Smooth muscle cell of the brain vasculature (primary cell): ENCODE measurements at regions not wholly inside any gene's neighbourhood (a gene's known extent, or its start where the extent isn't known, plus 50 kb on each side); places are given as distances from the start of the nearest gene placed in this dataset.

Experiments used
- DNase-seq: peaks from one replicate; pipeline ENCODE4 v3.0.0-alpha.2; 2012; ENCODE audit warnings: low read depth, low spot score

DNA sequence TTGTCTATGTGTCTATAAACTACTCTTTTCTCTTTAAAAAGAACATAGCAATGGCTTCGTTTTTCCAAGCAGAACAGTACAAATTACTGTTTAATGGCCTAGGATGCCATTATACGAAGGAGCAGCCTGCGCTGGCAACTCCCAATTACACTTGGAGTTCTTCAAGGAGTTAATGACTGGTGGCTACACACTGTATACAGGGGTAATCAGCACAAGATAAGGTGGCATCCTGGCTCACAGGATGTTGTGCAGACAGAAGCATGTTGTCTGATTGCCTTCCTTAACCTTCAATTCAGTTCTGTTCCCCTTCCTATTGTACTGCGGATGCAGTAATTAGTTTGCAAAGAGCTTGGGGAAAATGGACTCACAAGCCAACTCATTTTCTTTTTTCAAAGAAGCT lies 250.7 kb upstream of the ROBO2 start:
- no peak for DNase-seq

DNA sequence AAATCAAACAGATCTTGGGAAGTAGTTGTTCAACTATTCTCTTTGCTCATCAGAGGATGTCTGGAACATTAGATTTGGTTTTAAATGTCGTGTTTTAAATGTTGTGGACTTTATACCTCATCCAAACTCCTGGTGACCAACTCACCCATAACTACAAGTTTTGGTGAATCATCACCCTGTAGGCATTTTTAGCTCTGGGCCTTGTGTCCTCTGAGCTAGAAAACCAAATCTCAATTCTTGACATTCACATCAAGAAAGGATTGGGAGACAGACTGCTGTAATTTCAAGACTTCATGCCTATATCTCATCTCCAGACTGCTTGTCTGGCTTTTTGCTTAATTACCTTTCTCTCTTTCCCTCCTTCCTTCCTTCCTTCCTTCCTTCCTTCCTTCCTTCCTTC lies 228.5 kb upstream of the ROBO2 start:
- DNase-seq = no peak

DNA sequence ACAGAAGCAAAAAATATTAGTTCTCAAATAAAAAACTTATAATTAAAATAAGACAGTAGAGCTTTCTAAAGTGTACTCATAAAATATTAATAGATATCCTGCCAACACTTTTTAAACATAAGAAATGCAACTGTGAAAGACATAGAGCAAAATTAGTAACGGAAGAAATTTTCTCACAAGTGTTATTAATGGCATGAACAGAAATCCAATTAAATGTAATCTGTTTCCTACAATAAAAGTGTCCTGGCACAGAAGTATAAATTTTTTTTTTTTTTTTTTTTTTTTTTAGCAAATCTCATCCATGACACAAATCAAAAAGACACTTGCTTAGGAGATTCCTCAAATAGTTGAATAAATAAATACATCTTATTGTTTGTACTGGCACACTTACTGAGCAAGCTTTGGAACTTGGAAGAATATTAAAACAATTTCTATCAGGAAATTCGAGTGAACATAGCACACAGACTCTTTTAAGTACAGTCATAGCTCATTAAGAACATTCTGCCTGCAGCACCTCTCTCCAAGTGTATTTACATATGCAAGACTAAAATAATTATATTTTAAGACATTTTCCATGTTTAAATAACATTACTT lies 227.2 kb upstream of the ROBO2 start:
- DNase-seq = no peak

DNA sequence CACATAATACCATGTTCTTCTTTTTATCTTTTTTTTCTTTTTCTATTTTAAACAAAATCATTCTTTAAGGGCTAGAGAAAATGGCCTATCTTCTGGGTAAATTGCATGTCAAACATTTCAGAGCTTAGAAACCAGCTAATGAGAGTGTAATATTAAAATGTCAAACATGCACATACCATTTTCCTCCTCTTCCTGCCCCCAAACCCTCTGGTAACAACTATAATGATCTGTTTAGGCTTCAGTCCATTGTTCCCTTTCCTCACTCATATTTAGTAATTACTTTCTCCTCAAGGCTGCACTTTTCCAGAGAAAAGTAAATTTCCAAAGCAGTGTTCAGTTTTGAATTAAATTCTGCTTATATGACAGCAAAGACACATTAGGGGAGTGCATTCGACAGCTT lies 224.3 kb upstream of the ROBO2 start:
- DNase-seq = no peak

DNA sequence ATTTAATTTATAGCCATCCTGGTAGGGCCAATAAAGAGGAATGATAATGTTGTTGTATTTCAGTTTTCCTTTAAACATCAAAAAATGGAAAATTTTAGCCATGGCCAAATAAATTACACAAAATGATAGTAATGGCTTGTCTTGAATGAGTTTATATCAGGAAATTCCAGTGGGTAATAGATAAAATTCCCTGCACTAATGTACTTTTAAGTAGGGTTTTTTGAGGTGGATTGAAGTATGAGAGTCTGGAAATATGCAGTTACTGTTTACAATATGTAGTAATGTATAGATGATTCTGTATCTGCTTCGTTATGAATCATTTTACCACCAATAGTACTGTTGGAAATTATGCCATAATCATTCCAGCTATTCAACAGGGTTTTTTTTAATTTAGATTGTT lies 219.4 kb upstream of the ROBO2 start:
- no peak for DNase-seq

DNA sequence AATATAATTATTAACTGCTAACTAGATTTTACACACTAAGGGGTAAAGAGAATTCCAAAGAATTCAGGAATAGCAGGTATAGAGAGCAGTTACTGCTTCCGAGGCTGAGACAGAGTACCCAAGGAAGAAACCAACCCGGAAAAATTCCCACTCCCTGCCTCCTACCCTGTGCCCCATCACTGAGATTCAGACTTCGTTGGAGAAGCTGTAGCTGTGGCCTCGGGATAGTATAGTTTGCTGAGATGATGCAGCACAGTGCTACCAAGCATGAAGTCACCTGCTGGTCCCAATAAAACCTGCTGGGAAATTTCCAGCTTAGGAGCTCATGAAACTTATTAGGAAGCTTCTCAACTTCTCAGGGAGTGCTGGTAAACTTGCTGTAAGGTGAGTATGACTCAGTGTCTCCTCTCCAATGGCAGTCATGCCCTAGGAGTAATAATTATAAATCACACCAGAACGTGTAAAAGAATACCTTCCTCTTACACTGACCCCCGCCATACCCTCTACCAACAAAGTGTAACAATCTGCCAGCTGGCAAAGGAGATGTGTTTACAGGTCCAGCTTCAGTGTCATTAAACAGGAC lies 215.2 kb upstream of the ROBO2 start:
- no peak for DNase-seq

DNA sequence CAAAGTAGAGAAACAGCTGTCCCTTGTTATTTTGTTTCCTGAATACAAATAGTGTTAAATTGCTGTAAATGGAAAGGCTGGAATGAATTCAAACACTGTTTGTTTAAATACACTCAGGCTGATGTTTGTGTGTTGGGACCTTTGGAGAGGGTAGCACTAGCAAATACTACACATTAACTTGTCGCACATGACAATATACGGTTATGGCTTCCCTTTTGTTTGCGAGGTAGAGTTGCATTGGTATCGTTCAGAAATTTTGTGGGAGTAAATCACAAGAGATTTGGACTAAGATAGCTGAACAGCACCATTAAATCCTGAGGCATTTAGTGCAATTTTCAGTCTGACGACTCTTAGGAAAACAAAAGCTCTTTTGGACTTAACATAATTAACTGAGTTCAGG lies 213.0 kb upstream of the ROBO2 start:
- no peak for DNase-seq

DNA sequence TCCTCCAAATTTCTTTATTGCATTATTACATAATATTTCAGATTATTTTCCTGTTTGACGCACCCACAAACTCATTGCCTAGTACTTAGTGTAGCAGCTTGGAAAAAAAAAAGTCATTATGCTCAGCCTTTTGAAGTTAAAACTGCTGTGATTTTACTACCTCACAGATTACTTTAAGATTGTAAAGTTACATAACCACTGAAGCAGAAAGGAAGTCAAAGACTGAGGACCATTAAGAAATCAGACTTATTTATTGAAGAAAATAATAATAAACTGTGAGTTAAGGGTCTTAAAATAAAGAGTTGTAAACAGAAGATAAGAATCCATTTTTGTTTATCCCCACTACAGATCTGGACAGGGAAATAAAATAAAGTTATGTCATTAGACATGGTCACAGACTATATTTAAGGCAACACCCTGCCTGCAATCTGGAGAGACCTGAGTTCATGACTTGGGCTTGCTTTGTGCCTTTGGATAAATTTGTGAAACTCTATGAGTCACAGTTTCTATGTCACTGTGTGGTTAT lies 212.1 kb upstream of the ROBO2 start:
- DNase-seq = no peak

DNA sequence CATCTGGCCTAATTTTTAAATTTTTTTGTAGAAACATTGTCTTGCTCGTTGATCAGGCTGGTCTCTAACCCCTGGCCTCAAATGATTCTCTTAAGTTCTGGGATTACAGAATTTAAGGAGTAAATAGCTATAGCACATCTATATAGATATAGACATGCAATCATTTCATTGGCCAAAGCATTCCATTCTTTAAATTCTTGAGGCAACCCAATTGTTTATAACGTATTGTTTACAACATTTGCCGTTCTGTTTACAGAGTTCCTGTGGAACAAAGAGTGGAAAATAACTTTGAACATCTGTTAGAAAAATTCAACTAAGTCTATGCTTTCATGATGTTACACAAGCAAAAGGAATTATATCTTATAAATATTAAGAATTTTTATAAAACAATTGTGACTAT lies 205.2 kb upstream of the ROBO2 start:
- no peak for DNase-seq

DNA sequence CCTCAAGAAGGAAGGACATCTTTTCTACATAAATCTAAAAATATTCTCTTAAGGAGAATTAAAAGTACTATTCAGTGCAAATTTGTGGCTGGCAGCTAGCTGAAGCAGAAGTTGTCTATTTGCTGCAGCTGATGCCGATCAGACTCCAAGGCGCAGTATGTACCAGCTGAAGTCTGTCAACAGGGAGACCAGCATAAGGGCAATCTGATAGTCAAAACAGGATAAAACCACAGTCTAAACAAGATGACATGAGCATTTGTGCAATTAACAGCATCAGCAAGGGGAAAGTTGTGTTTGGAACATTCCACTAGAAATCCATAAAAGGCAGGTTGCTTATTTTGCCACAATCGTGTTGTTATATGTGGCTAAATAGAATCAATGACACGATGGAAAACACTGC lies 198.2 kb upstream of the ROBO2 start:
- DNase-seq = no peak

DNA sequence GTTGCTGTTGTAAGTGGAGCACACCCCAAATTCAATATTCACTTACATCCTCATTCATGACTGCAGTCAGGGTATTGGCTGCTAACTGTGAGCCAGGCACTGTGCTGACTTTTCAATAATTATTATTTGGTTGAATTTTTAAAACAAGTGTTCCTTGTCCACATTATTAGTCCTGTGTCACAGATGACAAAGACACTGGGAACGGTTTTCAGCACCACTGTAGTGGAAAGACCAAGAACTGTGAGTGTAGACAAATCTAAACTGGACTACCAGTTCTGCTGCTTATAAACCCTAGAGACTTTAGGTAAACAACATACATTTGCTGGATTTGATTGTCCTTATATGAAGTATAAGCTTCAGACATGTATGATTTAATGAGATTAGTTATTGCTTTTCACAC lies 197.7 kb upstream of the ROBO2 start:
- no peak for DNase-seq

DNA sequence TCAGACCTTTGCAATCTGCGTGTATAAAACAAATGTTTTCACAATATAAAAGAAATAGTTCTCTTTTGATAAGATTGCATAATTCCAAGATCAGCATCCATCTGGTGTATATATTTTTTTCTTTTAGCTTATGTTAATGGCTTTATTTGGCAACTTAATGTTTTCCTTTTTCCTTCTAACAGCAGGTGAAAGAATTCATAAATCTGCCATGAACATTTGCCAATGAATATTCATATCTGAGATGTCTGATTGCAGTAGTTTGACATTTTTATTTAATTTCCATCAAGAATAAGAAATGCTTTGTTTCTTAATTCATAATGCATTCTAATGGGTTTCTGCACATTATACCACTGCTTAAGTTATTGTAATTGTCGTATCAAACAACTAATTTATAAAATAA lies 184.4 kb upstream of the ROBO2 start:
- no peak for DNase-seq

DNA sequence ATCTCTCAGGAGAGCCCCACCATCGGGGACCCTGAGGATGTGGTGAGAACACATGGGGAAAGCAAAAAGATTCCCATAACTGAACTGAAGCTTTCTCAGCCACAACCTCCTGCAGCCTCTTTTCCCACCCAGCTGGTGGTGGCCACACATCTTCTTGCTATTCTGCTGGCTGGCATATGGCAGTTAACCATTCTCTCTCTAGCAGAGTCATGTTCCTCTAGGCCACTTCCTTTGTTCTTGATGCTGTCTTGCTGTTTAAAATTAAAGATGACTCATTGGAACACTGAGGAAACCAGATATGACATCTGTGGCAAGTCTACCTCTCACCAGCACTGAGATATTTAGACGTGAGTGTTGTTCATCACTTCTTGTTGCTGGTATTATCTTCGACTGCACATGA lies 180.3 kb upstream of the ROBO2 start:
- no peak for DNase-seq

DNA sequence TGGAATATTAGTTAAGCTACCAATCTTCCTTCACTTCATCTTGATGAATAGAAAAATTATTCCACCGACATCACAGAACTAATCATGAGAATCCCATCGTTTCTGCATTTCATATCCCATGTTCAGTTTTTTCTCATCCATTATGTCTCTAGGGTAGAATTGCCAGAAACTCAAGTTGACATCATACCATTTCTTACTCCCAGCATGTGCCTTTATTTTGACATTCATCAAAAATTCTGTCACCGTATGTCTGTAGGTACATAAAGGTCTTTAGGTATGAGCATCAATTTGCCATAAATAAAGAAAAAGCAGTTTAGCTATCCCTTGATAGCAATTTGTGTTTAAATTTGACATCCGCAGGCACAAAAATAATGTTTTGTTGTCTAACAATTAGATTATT lies 175.5 kb upstream of the ROBO2 start:
- no peak for DNase-seq

DNA sequence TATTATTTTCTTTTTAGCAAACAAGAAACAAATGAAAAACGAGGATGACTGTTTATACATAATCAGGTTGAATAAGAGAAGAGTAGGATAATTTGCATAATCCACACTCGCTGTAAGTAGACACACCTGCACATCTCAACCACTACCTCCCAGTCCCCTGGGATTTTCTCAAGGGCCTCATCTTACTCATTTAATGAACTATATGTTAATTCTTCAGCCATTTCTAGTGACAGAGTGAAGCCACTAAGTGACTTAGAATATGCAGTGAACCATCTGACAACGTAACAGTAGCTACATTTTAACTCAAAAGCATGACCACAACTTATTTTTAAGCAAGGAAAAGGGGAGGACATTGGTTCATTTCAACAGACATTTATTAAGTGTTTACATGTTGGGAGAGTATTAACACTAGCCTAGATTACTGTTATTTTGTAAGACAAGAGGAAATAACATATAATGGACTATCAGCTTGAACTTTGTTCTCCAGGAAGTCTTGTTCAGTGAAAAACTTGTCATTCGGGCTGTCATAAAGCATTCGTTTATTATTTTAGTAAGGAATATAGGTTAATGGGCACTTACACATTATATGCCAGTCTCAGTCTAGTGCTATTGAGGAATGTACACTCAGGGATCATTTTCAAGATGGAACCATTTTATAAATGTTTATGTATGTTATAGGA lies 173.0 kb upstream of the ROBO2 start:
- DNase-seq = no peak

DNA sequence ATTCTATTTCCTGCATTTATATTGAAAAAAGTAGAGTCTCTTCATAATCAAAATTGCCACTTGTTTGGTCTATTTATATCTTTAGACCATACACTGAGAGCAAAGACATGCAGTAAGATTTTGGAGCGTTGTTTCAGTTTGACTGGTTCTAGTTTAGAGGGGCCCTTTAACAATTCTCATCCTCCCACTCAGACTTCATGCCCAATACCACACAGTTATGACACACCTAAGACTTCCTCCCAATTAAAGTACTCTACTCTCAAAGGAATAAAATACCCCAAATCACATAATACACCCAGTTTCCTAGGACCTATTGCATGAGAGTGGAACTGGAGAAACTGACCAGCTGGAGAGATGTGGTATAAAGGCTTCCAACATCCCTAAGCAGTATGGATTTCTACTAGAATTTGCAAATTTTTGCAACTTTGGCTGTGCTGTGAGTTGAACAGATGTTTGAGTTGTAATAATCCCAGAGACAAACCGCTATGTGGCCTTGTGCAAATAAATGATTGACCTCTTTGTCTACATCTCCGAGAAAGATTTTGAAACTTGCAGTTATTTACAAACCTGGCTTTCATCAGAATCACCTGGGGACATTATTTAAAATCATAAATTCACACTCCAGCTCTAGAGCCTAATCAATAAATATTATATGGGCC lies 170.0 kb upstream of the ROBO2 start:
- no peak for DNase-seq

DNA sequence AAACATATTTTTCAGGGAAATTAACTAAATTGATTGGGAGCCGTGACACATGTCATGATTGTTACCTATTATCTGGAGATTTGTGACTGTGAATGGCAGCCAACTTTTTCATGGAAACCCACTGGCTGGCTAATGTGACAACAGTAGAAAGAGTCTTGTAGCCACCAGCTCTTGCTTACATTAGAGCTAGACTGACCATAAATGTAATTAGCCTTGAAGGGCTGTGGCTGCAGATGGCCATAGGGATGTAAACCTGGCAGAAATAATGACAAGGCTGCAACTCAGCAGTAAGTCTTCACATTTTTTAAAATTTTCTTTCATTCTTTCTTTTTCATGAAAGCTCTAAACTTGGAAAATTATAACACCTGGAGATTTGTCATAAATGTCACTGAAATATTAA lies 168.2 kb upstream of the ROBO2 start:
- DNase-seq = no peak

DNA sequence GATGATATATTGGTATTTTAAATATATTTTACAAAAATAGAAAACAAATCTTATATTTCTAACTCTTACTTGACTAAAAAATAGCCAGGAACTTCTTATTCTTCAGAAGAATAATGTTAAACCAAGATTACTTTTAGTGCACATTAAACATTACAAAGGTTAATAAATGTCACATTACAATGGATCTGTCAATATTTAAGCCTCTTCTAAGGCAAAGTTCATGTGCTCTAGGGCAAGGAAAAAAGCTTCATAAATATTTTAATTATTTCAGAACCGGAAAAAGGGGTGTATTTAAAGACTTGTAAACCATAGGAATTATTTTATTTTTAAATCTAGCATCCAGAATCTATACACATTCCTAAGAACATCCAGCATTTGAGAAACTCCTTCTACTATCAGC lies 166.9 kb upstream of the ROBO2 start:
- no peak for DNase-seq

DNA sequence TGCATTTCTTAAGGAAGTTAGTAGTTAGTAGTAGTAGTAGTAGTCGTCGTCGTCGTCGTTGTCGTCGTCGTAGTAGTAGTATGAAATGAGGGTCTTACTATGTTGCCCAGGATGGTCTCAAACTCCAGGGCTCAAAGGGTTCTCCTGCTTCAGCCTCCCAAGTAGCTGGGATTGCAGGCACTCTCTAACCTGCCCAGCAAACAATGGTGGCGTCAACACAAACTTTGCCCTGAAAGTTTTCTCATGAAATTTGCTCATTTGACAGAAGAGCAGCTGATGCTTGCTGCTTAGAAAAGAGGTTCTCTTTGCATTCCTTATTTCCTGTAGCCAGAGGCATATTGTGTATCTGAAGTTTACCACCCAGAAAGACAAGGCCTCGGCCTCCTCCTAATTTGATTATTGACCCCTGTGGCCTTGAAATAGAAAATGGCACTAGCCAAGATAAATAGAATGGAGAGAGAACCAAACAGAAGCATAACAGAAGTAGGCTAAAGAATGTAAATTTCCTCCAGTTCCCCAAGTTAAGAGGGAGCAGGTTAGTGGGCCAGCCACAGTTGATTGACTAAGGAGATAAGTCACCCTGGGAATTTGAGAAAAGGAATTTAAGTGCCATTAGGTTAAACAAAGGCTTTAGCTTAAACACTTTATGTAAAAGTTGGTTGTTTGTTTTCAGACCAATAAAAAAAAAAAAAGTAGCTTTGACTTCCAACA lies 166.2 kb upstream of the ROBO2 start:
- DNase-seq = no peak

DNA sequence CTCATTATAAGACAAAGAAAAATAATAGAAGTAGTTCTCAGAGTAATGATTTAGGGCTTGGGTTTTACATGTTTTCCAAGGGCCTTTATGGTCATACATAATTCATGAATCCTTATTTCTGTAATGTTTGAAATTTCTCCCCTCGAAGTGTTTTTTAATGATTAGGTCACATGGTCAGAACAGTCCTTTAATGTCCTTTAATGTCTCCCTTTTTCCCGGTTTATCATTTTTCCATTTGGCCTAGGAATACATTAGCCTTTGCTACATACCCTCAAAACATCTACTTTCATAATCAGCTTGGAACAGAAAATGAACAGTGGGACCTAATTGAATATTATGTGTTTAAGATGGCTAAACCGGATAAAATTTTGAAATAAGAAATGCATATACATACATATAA lies 159.9 kb upstream of the ROBO2 start:
- DNase-seq = no peak

DNA sequence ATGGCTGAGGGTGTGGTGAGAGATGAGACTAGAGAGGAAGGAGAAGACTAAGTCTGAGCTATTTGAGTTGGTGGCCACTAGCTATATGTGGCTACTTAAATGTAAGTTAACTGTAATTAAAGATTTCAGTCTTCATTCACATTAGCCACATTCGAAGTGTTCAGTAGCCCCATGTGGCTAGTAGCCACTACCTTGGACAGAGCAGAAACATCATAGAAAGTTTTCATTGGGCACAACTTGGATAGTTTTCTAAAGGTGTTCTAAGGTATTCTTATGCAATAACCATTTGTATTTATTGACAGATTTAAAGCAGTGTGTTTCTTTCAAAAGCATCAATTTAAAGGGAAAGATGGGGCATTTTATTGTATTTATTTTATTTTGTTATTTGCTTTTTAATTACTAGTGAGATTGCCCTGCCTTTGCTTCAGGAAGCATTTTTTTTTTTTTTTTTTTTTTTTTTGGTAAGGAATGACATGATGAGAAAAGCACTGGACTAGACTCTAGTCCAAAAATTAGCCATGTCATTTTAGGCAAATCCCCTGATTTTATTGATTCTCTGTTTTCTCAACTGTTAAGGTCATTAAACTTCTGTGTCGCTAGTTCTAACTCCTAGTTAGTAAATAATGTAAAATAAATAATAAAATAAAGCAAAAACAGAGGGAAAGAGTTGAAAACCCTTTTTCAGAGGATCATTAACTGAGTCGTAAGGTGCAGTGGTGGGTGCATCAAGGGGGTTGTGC lies 153.0 kb upstream of the ROBO2 start:
- DNase-seq = no peak

DNA sequence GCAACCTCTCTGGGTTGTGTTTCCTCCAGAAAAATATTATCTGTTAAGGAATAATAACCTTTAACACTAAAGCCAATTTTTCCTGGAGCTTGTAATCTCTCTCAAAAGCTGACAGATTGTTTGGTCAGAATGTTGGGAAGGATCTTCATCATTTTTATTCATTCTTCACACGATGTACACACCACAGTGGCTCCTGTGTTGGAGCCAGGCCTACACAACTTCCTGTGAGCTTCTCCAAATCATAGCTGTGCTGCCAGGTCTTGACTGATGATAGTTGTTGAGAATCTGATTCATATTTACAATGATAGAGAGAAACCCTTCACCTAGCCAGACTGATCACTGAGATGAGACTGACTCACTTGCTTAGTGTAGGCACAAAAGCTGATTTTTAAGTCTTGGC lies 151.0 kb upstream of the ROBO2 start:
- no peak for DNase-seq
